WTC11 (cell line): ENCODE measurements at regions not wholly inside any gene's neighbourhood (a gene's known extent, or its start where the extent isn't known, plus 50 kb on each side); places are given as distances from the start of the nearest gene placed in this dataset.

Source experiments
- ATAC-seq: fragments of 200-7000 bp; cut with Tn5 transposase; 2 replicates; pipeline ENCODE4 v1.10.0; 2021; ENCODE audit warnings: mild to moderate bottlenecking, moderate library complexity
- CTCF ChIA-PET: fragments of 300-600 bp; sonication (Branson Sonifier 250); formaldehyde crosslinking; loops from one replicate; lab custom pipeline; 2021; ENCODE audit warnings: antibody characterized with exemption; lab: Charles Lee
- POLR2A ChIA-PET: fragments of 350-600 bp; sonication (Branson Sonifier 250); formaldehyde crosslinking; loops from one replicate; lab custom pipeline; 2021; ENCODE audit warnings: antibody characterized with exemption; lab: Charles Lee
- DNase-seq: peaks from one replicate; pipeline ENCODE4 v3.0.0; 2021; ENCODE audit warnings: low spot score
- H3K27ac Mint-ChIP-seq: 2 replicates; pipeline ENCODE4 v1.8.0; 2021; ENCODE audit warnings: mixed read lengths
- H3K27me3 Mint-ChIP-seq: 2 replicates; pipeline ENCODE4 v1.8.0; 2021; ENCODE audit warnings: low read depth, mild to moderate bottlenecking, moderate library complexity, mixed read lengths
- H3K36me3 Mint-ChIP-seq: 2 replicates; pipeline ENCODE4 v1.8.0; 2021; ENCODE audit warnings: mixed read lengths
- H3K4me1 Mint-ChIP-seq: 2 replicates; pipeline ENCODE4 v1.8.0; 2022; ENCODE audit warnings: mixed read lengths
- H3K4me3 Mint-ChIP-seq: 2 replicates; pipeline ENCODE4 v1.8.0; 2021; ENCODE audit warnings: mild to moderate bottlenecking, moderate library complexity, mixed read lengths
- H3K9me3 Mint-ChIP-seq: 2 replicates; pipeline ENCODE4 v1.8.0; 2021; ENCODE audit warnings: mixed read lengths
- CBFB ChIP-seq: sonication (generic); formaldehyde crosslinking; IDR thresholded peaks from 2 replicates; pipeline ENCODE4 v1.8.1; 2022; ENCODE audit warnings: mild to moderate bottlenecking, low read depth, missing genetic modification reagents
- FOXK1 ChIP-seq: sonication (generic); formaldehyde crosslinking; IDR thresholded peaks from 2 replicates; pipeline ENCODE4 v1.8.0; 2022; ENCODE audit warnings: mild to moderate bottlenecking, moderate library complexity, missing genetic modification reagents
- IRF2 ChIP-seq: sonication (generic); formaldehyde crosslinking; IDR thresholded peaks from 2 replicates; pipeline ENCODE4 v1.8.0; 2022; ENCODE audit warnings: low read depth, missing genetic modification reagents, borderline replicate concordance
- MYBL2 ChIP-seq: sonication (generic); formaldehyde crosslinking; IDR thresholded peaks from 2 replicates; pipeline ENCODE4 v1.8.1; 2023; ENCODE audit warnings: mild to moderate bottlenecking, moderate library complexity, missing genetic modification reagents
- NFATC4 ChIP-seq: fragments of 250-450 bp; sonication (Bioruptor Pico); IDR thresholded peaks from 2 replicates; pipeline ENCODE4 v1.9.0; 2021; ENCODE audit warnings: mild to moderate bottlenecking
- NFE2L1 ChIP-seq: sonication (generic); formaldehyde crosslinking; IDR thresholded peaks from 2 replicates; pipeline ENCODE4 v1.8.1; 2023; ENCODE audit warnings: missing genetic modification reagents
- SOX15 ChIP-seq: fragments of 250-450 bp; sonication (Bioruptor Pico); IDR thresholded peaks from 2 replicates; pipeline ENCODE4 v1.9.0; 2021; ENCODE audit warnings: mild to moderate bottlenecking
- TCF7 ChIP-seq: sonication (generic); formaldehyde crosslinking; IDR thresholded peaks from 2 replicates; pipeline ENCODE4 v1.8.0; 2022; ENCODE audit warnings: mild to moderate bottlenecking, low read depth, missing genetic modification reagents, moderate library complexity
- TEAD1 ChIP-seq: sonication (generic); formaldehyde crosslinking; IDR thresholded peaks from 2 replicates; pipeline ENCODE4 v1.8.0; 2022; ENCODE audit warnings: mild to moderate bottlenecking, missing genetic modification reagents
- ZBTB21 ChIP-seq: sonication (generic); formaldehyde crosslinking; IDR thresholded peaks from 2 replicates; pipeline ENCODE4 v1.8.1; 2023; ENCODE audit warnings: mild to moderate bottlenecking, missing genetic modification reagents, borderline replicate concordance
- ZNF121 ChIP-seq: sonication (generic); formaldehyde crosslinking; IDR thresholded peaks from 2 replicates; pipeline ENCODE4 v1.8.0; 2023; ENCODE audit warnings: missing genetic modification reagents
- ZNF138 ChIP-seq: sonication (generic); formaldehyde crosslinking; conservative IDR thresholded peaks from 2 replicates; pipeline ENCODE4 v1.8.1; 2022; ENCODE audit warnings: mild to moderate bottlenecking, moderate library complexity, missing genetic modification reagents
- ZNF416 ChIP-seq: fragments of 250-450 bp; sonication (Bioruptor Pico); IDR thresholded peaks from 2 replicates; pipeline ENCODE4 v1.9.0; 2021; ENCODE audit warnings: mild to moderate bottlenecking, inconsistent platforms
- TF ChIP-seq, protein P1 (sequence below): sonication (generic); formaldehyde crosslinking; IDR thresholded peaks from 2 replicates; pipeline ENCODE4 v1.8.1; 2023; ENCODE audit warnings: mild to moderate bottlenecking, moderate library complexity, missing genetic modification reagents
- TF ChIP-seq, protein P2 (sequence below): sonication (generic); formaldehyde crosslinking; IDR thresholded peaks from 2 replicates; pipeline ENCODE4 v1.8.0; 2022; ENCODE audit warnings: mild to moderate bottlenecking, missing genetic modification reagents
- TF ChIP-seq, protein P3 (sequence below): fragments of 200-600 bp; IDR thresholded peaks from 2 replicates; pipeline ENCODE4 v1.8.0; 2022; ENCODE audit warnings: antibody characterized with exemption
- TF ChIP-seq, protein P4 (sequence below): sonication (generic); formaldehyde crosslinking; IDR thresholded peaks from 2 replicates; pipeline ENCODE4 v1.8.0; 2022; ENCODE audit warnings: missing genetic modification reagents
- TF ChIP-seq, protein P5 (sequence below): sonication (generic); formaldehyde crosslinking; IDR thresholded peaks from 2 replicates; pipeline ENCODE4 v1.8.0; 2022; ENCODE audit warnings: mild to moderate bottlenecking, missing genetic modification reagents
- TF ChIP-seq, protein P6 (sequence below): sonication (generic); formaldehyde crosslinking; IDR thresholded peaks from 2 replicates; pipeline ENCODE4 v1.8.1; 2023; ENCODE audit warnings: mild to moderate bottlenecking, missing genetic modification reagents, borderline replicate concordance

DNA sequence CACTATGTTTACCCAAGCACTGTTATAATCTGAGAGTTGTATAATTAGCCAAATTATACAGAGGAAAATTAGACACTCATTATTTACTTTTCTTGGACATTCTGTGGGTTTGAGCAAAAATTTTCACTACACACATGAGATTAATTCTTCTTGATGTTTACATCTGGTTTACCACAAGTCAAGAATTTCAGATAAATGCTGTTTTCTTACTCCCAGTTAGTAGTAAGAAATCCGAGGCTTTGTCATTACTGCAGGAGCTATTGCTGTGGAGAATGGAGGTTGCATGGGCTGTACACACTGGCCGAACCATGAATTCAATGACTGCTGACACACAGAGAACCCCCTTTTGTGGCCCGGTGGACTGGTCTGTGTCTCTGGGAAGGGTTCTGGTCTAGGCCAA, 207.7 kb upstream of the CFAP20DC start:
- Mint-ChIP-seq H3K4me1 (peaks cover 3% of the 10 kb centered on the region), H3K27ac (no peak overlapping the region), H3K9me3 (no peaks in the 10 kb centered on the region), H3K4me3 (no peak overlapping the region), H3K36me3 (no peaks in the 10 kb centered on the region), H3K27me3 (no peaks in the 10 kb centered on the region)
- TF ChIP-seq FOXK1 (CRISPR knock-in tag) (no peak), TCF7 (CRISPR knock-in tag) (no peak), ZBTB21 (CRISPR knock-in tag) (no peak), NFE2L1 (CRISPR knock-in tag) (no peak), ZNF138 (CRISPR knock-in tag) (no peak), ZNF121 (CRISPR knock-in tag) (no peak)
- TF ChIP-seq, protein P1, sequence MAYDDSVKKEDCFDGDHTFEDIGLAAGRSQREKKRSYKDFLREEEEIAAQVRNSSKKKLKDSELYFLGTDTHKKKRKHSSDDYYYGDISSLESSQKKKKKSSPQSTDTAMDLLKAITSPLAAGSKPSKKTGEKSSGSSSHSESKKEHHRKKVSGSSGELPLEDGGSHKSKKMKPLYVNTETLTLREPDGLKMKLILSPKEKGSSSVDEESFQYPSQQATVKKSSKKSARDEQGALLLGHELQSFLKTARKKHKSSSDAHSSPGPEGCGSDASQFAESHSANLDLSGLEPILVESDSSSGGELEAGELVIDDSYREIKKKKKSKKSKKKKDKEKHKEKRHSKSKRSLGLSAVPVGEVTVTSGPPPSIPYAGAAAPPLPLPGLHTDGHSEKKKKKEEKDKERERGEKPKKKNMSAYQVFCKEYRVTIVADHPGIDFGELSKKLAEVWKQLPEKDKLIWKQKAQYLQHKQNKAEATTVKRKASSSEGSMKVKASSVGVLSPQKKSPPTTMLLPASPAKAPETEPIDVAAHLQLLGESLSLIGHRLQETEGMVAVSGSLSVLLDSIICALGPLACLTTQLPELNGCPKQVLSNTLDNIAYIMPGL (CRISPR knock-in tag): no peak
- ATAC-seq (no peak), DNase-seq (no peak)
- ChIA-PET POLR2A (no interaction called here), CTCF (interaction anchor here (0.8 kb wide), 1 partner anchor 12 kb away, joined by 4 read pairs; no protein-coding TSS in a partner anchor)

DNA sequence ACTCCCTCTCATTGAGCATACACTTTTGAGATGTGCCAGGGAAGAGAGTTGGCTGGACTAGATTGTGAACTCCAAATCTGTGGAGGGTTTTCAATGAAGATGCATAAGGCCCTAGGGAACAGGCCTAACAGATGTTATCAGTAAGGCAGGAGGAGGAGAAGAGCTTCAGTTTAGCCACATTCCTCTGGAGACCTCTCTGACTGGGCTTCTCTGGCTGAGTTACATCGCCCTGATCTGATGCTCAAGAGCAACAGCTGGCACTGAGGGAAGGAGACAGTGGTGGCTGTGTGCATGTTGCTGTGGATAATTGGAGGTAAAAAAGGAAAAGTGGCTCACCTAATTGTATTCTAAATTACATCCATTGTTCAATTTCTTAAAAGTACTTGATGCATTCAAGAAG, 206.4 kb upstream of the CFAP20DC start:
- no peaks in the 10 kb centered on the region for H3K36me3 Mint-ChIP-seq
- TF ChIP-seq, protein P2, sequence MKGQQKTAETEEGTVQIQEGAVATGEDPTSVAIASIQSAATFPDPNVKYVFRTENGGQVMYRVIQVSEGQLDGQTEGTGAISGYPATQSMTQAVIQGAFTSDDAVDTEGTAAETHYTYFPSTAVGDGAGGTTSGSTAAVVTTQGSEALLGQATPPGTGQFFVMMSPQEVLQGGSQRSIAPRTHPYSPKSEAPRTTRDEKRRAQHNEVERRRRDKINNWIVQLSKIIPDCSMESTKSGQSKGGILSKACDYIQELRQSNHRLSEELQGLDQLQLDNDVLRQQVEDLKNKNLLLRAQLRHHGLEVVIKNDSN (CRISPR knock-in tag): no peak
- no peak for TF ChIP-seq ZNF416 (CRISPR knock-in tag)
- TF ChIP-seq, protein P3, sequence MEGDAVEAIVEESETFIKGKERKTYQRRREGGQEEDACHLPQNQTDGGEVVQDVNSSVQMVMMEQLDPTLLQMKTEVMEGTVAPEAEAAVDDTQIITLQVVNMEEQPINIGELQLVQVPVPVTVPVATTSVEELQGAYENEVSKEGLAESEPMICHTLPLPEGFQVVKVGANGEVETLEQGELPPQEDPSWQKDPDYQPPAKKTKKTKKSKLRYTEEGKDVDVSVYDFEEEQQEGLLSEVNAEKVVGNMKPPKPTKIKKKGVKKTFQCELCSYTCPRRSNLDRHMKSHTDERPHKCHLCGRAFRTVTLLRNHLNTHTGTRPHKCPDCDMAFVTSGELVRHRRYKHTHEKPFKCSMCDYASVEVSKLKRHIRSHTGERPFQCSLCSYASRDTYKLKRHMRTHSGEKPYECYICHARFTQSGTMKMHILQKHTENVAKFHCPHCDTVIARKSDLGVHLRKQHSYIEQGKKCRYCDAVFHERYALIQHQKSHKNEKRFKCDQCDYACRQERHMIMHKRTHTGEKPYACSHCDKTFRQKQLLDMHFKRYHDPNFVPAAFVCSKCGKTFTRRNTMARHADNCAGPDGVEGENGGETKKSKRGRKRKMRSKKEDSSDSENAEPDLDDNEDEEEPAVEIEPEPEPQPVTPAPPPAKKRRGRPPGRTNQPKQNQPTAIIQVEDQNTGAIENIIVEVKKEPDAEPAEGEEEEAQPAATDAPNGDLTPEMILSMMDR: no peak
- TF ChIP-seq MYBL2 (CRISPR knock-in tag): no peak
- TF ChIP-seq, protein P4, sequence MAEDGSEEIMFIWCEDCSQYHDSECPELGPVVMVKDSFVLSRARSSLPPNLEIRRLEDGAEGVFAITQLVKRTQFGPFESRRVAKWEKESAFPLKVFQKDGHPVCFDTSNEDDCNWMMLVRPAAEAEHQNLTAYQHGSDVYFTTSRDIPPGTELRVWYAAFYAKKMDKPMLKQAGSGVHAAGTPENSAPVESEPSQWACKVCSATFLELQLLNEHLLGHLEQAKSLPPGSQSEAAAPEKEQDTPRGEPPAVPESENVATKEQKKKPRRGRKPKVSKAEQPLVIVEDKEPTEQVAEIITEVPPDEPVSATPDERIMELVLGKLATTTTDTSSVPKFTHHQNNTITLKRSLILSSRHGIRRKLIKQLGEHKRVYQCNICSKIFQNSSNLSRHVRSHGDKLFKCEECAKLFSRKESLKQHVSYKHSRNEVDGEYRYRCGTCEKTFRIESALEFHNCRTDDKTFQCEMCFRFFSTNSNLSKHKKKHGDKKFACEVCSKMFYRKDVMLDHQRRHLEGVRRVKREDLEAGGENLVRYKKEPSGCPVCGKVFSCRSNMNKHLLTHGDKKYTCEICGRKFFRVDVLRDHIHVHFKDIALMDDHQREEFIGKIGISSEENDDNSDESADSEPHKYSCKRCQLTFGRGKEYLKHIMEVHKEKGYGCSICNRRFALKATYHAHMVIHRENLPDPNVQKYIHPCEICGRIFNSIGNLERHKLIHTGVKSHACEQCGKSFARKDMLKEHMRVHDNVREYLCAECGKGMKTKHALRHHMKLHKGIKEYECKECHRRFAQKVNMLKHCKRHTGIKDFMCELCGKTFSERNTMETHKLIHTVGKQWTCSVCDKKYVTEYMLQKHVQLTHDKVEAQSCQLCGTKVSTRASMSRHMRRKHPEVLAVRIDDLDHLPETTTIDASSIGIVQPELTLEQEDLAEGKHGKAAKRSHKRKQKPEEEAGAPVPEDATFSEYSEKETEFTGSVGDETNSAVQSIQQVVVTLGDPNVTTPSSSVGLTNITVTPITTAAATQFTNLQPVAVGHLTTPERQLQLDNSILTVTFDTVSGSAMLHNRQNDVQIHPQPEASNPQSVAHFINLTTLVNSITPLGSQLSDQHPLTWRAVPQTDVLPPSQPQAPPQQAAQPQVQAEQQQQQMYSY (CRISPR knock-in tag): no peak
- TF ChIP-seq IRF2 (CRISPR knock-in tag): no peak
- no peak for TF ChIP-seq SOX15 (CRISPR knock-in tag)
- TF ChIP-seq, protein P5, sequence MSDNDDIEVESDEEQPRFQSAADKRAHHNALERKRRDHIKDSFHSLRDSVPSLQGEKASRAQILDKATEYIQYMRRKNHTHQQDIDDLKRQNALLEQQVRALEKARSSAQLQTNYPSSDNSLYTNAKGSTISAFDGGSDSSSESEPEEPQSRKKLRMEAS (CRISPR knock-in tag): no peak
- no peak for TF ChIP-seq CBFB
- no peaks in the 10 kb centered on the region for H3K4me1 Mint-ChIP-seq
- ATAC-seq (no peak), DNase-seq (no peak)
- H3K27ac Mint-ChIP-seq: no peak overlapping the region
- no peaks in the 10 kb centered on the region for H3K9me3 Mint-ChIP-seq
- ChIA-PET POLR2A (no interaction called here), CTCF (no interaction called here)
- no peak overlapping the region for H3K4me3 Mint-ChIP-seq
- no peaks in the 10 kb centered on the region for H3K27me3 Mint-ChIP-seq

DNA sequence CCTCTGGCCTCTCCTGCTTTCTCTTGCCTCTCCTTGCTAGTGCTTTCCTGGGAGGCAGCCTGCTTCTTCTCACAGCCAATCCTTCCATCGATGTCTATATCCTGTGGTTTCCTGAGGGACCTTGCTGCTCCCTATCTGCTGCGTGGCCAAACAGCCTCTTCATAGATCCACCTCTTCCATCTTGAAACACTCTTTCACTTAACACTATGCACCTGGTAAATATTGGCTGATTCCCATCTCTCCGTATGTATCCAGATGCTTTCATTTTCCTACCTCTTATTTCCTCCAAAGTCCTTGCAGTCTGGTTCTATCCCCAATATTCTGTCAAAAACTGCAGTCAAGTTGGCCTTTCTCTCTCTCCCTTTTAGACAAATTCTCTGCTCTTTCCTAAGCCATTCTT, 205.2 kb upstream of the CFAP20DC start:
- ATAC-seq (no peak), DNase-seq (no peak)
- ChIA-PET POLR2A (no interaction called here), CTCF (no interaction called here)
- H3K4me3 Mint-ChIP-seq: no peak overlapping the region
- H3K27ac Mint-ChIP-seq: no peak overlapping the region
- no peaks in the 10 kb centered on the region for H3K27me3 Mint-ChIP-seq
- no peaks in the 10 kb centered on the region for H3K36me3 Mint-ChIP-seq
- no peaks in the 10 kb centered on the region for H3K9me3 Mint-ChIP-seq
- no peaks in the 10 kb centered on the region for H3K4me1 Mint-ChIP-seq
- TF ChIP-seq, protein P6, sequence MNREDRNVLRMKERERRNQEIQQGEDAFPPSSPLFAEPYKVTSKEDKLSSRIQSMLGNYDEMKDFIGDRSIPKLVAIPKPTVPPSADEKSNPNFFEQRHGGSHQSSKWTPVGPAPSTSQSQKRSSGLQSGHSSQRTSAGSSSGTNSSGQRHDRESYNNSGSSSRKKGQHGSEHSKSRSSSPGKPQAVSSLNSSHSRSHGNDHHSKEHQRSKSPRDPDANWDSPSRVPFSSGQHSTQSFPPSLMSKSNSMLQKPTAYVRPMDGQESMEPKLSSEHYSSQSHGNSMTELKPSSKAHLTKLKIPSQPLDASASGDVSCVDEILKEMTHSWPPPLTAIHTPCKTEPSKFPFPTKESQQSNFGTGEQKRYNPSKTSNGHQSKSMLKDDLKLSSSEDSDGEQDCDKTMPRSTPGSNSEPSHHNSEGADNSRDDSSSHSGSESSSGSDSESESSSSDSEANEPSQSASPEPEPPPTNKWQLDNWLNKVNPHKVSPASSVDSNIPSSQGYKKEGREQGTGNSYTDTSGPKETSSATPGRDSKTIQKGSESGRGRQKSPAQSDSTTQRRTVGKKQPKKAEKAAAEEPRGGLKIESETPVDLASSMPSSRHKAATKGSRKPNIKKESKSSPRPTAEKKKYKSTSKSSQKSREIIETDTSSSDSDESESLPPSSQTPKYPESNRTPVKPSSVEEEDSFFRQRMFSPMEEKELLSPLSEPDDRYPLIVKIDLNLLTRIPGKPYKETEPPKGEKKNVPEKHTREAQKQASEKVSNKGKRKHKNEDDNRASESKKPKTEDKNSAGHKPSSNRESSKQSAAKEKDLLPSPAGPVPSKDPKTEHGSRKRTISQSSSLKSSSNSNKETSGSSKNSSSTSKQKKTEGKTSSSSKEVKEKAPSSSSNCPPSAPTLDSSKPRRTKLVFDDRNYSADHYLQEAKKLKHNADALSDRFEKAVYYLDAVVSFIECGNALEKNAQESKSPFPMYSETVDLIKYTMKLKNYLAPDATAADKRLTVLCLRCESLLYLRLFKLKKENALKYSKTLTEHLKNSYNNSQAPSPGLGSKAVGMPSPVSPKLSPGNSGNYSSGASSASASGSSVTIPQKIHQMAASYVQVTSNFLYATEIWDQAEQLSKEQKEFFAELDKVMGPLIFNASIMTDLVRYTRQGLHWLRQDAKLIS: no peak
- no peak for TF ChIP-seq IRF2 (CRISPR knock-in tag)
- TF ChIP-seq, protein P2 (CRISPR knock-in tag): no peak
- no peak for TF ChIP-seq NFATC4 (CRISPR knock-in tag)
- TF ChIP-seq, protein P5 (CRISPR knock-in tag): no peak
- TF ChIP-seq ZNF138 (CRISPR knock-in tag): no peak
- no peak for TF ChIP-seq TEAD1 (CRISPR knock-in tag)
